SK-N-SH treated with all-trans-retinoic acid at 6 μM for 48 hours (cell line): ENCODE measurements at regions not wholly inside any gene's neighbourhood (a gene's known extent, or its start where the extent isn't known, plus 50 kb on each side); places are given as distances from the start of the nearest gene placed in this dataset.

ENCODE experiments used
- ATAC-seq: fragments of 200-7000 bp; cut with Tn5 transposase; 3 replicates; pipeline ENCODE4 v1.9.1; 2020; ENCODE audit warnings: mild to moderate bottlenecking, moderate library complexity
- ARNTL ChIP-seq: fragments of 450-650 bp; formaldehyde crosslinking; IDR thresholded peaks from 2 replicates; pipeline ENCODE4 v1.5.0; 2020; ENCODE audit warnings: low read depth, mild to moderate bottlenecking, moderate library complexity, borderline replicate concordance
- BACH2 ChIP-seq: fragments of 250-450 bp; sonication (Bioruptor Pico); IDR thresholded peaks from 2 replicates; pipeline ENCODE4 v1.9.0; 2021; ENCODE audit warnings: mild to moderate bottlenecking, borderline replicate concordance
- CREB5 ChIP-seq: fragments of 250-450 bp; sonication (Bioruptor Pico); IDR thresholded peaks from 2 replicates; pipeline ENCODE4 v1.5.1; 2020; ENCODE audit warnings: low read depth, mild to moderate bottlenecking, moderate library complexity
- CSDC2 ChIP-seq: fragments of 250-450 bp; sonication (Bioruptor Pico); IDR thresholded peaks from 2 replicates; pipeline ENCODE4 v1.5.0; 2020; ENCODE audit warnings: mild to moderate bottlenecking, moderate library complexity
- CSRNP3 ChIP-seq: fragments of 250-450 bp; sonication (Bioruptor Pico); IDR thresholded peaks from 2 replicates; pipeline ENCODE4 v1.5.1; 2021; ENCODE audit warnings: mild to moderate bottlenecking, moderate library complexity
- GLIS3 ChIP-seq: fragments of 250-450 bp; sonication (Bioruptor Pico); IDR thresholded peaks from 2 replicates; pipeline ENCODE4 v1.5.0; 2020; ENCODE audit warnings: mild to moderate bottlenecking, moderate library complexity
- ISL1 ChIP-seq: fragments of 250-450 bp; sonication (Bioruptor Pico); IDR thresholded peaks from 2 replicates; pipeline ENCODE4 v2.1.2; 2022; ENCODE audit warnings: mild to moderate bottlenecking, moderate library complexity
- OSR1 ChIP-seq: fragments of 250-450 bp; sonication (Bioruptor Pico); IDR thresholded peaks from 2 replicates; pipeline ENCODE4 v1.8.0; 2022; ENCODE audit warnings: moderate library complexity, mild to moderate bottlenecking, inconsistent platforms
- POU6F1 ChIP-seq: fragments of 250-450 bp; sonication (Bioruptor Pico); IDR thresholded peaks from 2 replicates; pipeline ENCODE4 v1.8.0; 2021; ENCODE audit warnings: low read depth, mild to moderate bottlenecking, moderate library complexity, borderline replicate concordance
- PPARA ChIP-seq: fragments of 250-450 bp; sonication (Bioruptor Pico); IDR thresholded peaks from 2 replicates; pipeline ENCODE4 v1.5.0; 2020; ENCODE audit warnings: mild to moderate bottlenecking, borderline replicate concordance
- RARB ChIP-seq: fragments of 250-450 bp; sonication (Bioruptor Pico); IDR thresholded peaks from 2 replicates; pipeline ENCODE4 v1.8.0; 2021; ENCODE audit warnings: mild to moderate bottlenecking, moderate library complexity
- TCF4 ChIP-seq: fragments of 250-450 bp; sonication (Bioruptor Pico); IDR thresholded peaks from 2 replicates; pipeline ENCODE4 v1.8.0; 2021; ENCODE audit warnings: mild to moderate bottlenecking, moderate library complexity, borderline replicate concordance
- TOX ChIP-seq: fragments of 250-450 bp; sonication (Bioruptor Pico); IDR thresholded peaks from 2 replicates; pipeline ENCODE4 v1.8.0; 2021; ENCODE audit warnings: mild to moderate bottlenecking, moderate library complexity, borderline replicate concordance
- ZC3H10 ChIP-seq: fragments of 250-450 bp; sonication (Bioruptor Pico); IDR thresholded peaks from 2 replicates; pipeline ENCODE4 v1.5.1; 2021; ENCODE audit warnings: mild to moderate bottlenecking, moderate library complexity
- ZFP3 ChIP-seq: fragments of 250-450 bp; sonication (Bioruptor Pico); IDR thresholded peaks from 2 replicates; pipeline ENCODE4 v1.5.0; 2020; ENCODE audit warnings: mild to moderate bottlenecking, moderate library complexity
- ZFP30 ChIP-seq: fragments of 450-650 bp; formaldehyde crosslinking; IDR thresholded peaks from 2 replicates; pipeline ENCODE4 v1.5.0; 2022; ENCODE audit warnings: mild to moderate bottlenecking, moderate library complexity
- ZNF565 ChIP-seq: fragments of 450-650 bp; formaldehyde crosslinking; conservative IDR thresholded peaks from 2 replicates; pipeline ENCODE4 v1.5.0; 2020; ENCODE audit warnings: low read depth, mild to moderate bottlenecking, moderate library complexity
- ZNF70 ChIP-seq: fragments of 450-650 bp; formaldehyde crosslinking; IDR thresholded peaks from 2 replicates; pipeline ENCODE4 v1.5.0; 2020; ENCODE audit warnings: mild to moderate bottlenecking, moderate library complexity
- ZNF8 ChIP-seq: fragments of 450-650 bp; formaldehyde crosslinking; IDR thresholded peaks from 2 replicates; pipeline ENCODE4 v1.5.0; 2020; ENCODE audit warnings: mild to moderate bottlenecking, moderate library complexity
- TF ChIP-seq, protein P1 (sequence below): fragments of 250-450 bp; sonication (Bioruptor Pico); IDR thresholded peaks from 2 replicates; pipeline ENCODE4 v1.8.0; 2020; ENCODE audit warnings: mild to moderate bottlenecking, moderate library complexity, borderline replicate concordance
- TF ChIP-seq, protein P2 (sequence below): fragments of 250-450 bp; sonication (Bioruptor Pico); IDR thresholded peaks from 2 replicates; pipeline ENCODE4 v1.5.0; 2020; ENCODE audit warnings: mild to moderate bottlenecking, moderate library complexity

- TF ChIP-seq, protein P1, sequence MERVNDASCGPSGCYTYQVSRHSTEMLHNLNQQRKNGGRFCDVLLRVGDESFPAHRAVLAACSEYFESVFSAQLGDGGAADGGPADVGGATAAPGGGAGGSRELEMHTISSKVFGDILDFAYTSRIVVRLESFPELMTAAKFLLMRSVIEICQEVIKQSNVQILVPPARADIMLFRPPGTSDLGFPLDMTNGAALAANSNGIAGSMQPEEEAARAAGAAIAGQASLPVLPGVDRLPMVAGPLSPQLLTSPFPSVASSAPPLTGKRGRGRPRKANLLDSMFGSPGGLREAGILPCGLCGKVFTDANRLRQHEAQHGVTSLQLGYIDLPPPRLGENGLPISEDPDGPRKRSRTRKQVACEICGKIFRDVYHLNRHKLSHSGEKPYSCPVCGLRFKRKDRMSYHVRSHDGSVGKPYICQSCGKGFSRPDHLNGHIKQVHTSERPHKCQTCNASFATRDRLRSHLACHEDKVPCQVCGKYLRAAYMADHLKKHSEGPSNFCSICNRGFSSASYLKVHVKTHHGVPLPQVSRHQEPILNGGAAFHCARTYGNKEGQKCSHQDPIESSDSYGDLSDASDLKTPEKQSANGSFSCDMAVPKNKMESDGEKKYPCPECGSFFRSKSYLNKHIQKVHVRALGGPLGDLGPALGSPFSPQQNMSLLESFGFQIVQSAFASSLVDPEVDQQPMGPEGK (CRISPR knock-in tag) = no peak
- TF ChIP-seq ZNF70 (CRISPR knock-in tag) (no peak), ZNF565 (no peak), TCF4 (CRISPR knock-in tag) (no peak), PPARA (no peak), ZFP3 (CRISPR knock-in tag) (no peak), BACH2 (CRISPR knock-in tag) (no peak), ARNTL (CRISPR knock-in tag) (no peak)
- TF ChIP-seq, protein P2, sequence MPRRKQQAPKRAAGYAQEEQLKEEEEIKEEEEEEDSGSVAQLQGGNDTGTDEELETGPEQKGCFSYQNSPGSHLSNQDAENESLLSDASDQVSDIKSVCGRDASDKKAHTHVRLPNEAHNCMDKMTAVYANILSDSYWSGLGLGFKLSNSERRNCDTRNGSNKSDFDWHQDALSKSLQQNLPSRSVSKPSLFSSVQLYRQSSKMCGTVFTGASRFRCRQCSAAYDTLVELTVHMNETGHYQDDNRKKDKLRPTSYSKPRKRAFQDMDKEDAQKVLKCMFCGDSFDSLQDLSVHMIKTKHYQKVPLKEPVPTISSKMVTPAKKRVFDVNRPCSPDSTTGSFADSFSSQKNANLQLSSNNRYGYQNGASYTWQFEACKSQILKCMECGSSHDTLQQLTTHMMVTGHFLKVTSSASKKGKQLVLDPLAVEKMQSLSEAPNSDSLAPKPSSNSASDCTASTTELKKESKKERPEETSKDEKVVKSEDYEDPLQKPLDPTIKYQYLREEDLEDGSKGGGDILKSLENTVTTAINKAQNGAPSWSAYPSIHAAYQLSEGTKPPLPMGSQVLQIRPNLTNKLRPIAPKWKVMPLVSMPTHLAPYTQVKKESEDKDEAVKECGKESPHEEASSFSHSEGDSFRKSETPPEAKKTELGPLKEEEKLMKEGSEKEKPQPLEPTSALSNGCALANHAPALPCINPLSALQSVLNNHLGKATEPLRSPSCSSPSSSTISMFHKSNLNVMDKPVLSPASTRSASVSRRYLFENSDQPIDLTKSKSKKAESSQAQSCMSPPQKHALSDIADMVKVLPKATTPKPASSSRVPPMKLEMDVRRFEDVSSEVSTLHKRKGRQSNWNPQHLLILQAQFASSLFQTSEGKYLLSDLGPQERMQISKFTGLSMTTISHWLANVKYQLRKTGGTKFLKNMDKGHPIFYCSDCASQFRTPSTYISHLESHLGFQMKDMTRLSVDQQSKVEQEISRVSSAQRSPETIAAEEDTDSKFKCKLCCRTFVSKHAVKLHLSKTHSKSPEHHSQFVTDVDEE = no peak
Observed at GRCh38 chr12:59845293-59845692, 249.5 kb downstream of the SLC16A7 start (continued).

DNA sequence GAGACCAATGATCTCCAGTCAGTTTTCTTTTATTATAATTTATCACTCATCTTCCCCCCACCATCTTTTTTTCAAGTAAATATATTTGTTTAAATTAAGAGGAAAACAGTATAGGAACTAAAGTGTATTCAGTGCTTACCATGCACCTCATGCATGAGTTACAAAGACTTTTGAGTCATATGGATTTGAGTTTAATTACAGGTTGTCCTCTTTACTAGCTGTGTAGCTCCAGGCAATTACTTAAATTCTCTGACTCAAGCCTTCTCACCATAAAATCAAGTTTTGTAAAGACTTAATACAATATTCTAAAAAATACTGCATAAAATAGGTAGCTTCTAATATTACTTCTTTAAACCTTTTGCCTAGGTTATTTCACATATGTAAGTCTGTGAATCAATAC, 251.3 kb downstream of the SLC16A7 start:
- ATAC-seq = no peak
- TF ChIP-seq, protein P2 = no peak
- no peak for TF ChIP-seq ZFP3 (CRISPR knock-in tag)
- no peak for TF ChIP-seq TOX (CRISPR knock-in tag)
- TF ChIP-seq CSDC2 (CRISPR knock-in tag) = no peak
- TF ChIP-seq, protein P1 (CRISPR knock-in tag) = no peak
- TF ChIP-seq TCF4 (CRISPR knock-in tag) = no peak
- TF ChIP-seq BACH2 (CRISPR knock-in tag) = no peak
- no peak for TF ChIP-seq OSR1 (CRISPR knock-in tag)
- TF ChIP-seq RARB = no peak
- TF ChIP-seq ZNF8 (CRISPR knock-in tag) = no peak
- no peak for TF ChIP-seq POU6F1 (CRISPR knock-in tag)
- TF ChIP-seq GLIS3 = no peak
- TF ChIP-seq ZFP30 (CRISPR knock-in tag) = no peak
- no peak for TF ChIP-seq CREB5 (CRISPR knock-in tag)
- no peak for TF ChIP-seq CSRNP3
- TF ChIP-seq ARNTL (CRISPR knock-in tag) = no peak
- no peak for TF ChIP-seq ZC3H10 (CRISPR knock-in tag)
- no peak for TF ChIP-seq ZNF70 (CRISPR knock-in tag)
- TF ChIP-seq ISL1 (CRISPR knock-in tag) = no peak
- TF ChIP-seq, all 23 proteins: peak for 0
